Epithelial cell of prostate (primary cell): ENCODE measurements at regions not wholly inside any gene's neighbourhood (a gene's known extent, or its start where the extent isn't known, plus 50 kb on each side); places are given as distances from the start of the nearest gene placed in this dataset.
A peak's percentile ranks its signal among the peaks of the same experiment; 100 is the strongest.

ENCODE experiments used
- DNase-seq: peaks from one replicate; pipeline ENCODE4 v3.0.0-alpha.2; 2011; ENCODE audit warnings: low read depth, low spot score
- H3K27ac ChIP-seq: fragments of 450-650 bp; 2 replicates; pipeline ENCODE4 v1.5.1; 2017; ENCODE audit warnings: mild to moderate bottlenecking

GRCh38 chr2:7992612-7993602 is 688.9 kb upstream of the ID2 start:
- no peak for DNase-seq
- no peak overlapping the region for H3K27ac ChIP-seq

GRCh38 chr2:7994397-7994951 is 687.4 kb upstream of the ID2 start:
- no peak overlapping the region for H3K27ac ChIP-seq
- no peak for DNase-seq

- H3K27ac ChIP-seq: no peak overlapping the region
- DNase-seq: no peak
Observed at GRCh38 chr2:7997279-7997678, 684.6 kb upstream of the ID2 start.

- peak; percentile 24 for DNase-seq
- no peak overlapping the region for H3K27ac ChIP-seq
Observed at GRCh38 chr2:7999683-8000476, 682.0 kb upstream of the ID2 start.

- no peak overlapping the region for H3K27ac ChIP-seq
- no peak for DNase-seq
Observed at GRCh38 chr2:8000870-8001269, 681.0 kb upstream of the ID2 start.

- H3K27ac ChIP-seq: no peak overlapping the region
- DNase-seq: no peak
Observed at GRCh38 chr2:8002765-8003393, 679.0 kb upstream of the ID2 start.

- peak overlapping the region; percentile 4 for H3K27ac ChIP-seq
- no peak for DNase-seq
Observed at GRCh38 chr2:8003462-8004075, 678.3 kb upstream of the ID2 start.

- peak; percentile 73 for DNase-seq
- H3K27ac ChIP-seq: peak overlapping the region; percentile 4
Observed at GRCh38 chr2:8004250-8004681, 677.6 kb upstream of the ID2 start.

- no peak overlapping the region for H3K27ac ChIP-seq
- DNase-seq: no peak
Observed at GRCh38 chr2:8006181-8006580, 675.7 kb upstream of the ID2 start.

GRCh38 chr2:8006626-8007025 is 675.2 kb upstream of the ID2 start:
- H3K27ac ChIP-seq: no peak overlapping the region
- DNase-seq: no peak

- no peak overlapping the region for H3K27ac ChIP-seq
- no peak for DNase-seq
Observed at GRCh38 chr2:8009010-8009597, 672.8 kb upstream of the ID2 start.

GRCh38 chr2:8015848-8016600 is 665.8 kb upstream of the ID2 start:
- H3K27ac ChIP-seq: no peak overlapping the region
- DNase-seq: no peak

GRCh38 chr2:8016688-8017087 is 665.2 kb upstream of the ID2 start:
- no peak overlapping the region for H3K27ac ChIP-seq
- no peak for DNase-seq

GRCh38 chr2:8018956-8019355 is 662.9 kb upstream of the ID2 start:
- no peak overlapping the region for H3K27ac ChIP-seq
- DNase-seq: no peak

- no peak for DNase-seq
- H3K27ac ChIP-seq: no peak overlapping the region
Observed at GRCh38 chr2:8019934-8020333, 661.9 kb upstream of the ID2 start.

- H3K27ac ChIP-seq: no peak overlapping the region
- DNase-seq: no peak
Observed at GRCh38 chr2:8021921-8022320, 659.9 kb upstream of the ID2 start.

- no peak for DNase-seq
- no peak overlapping the region for H3K27ac ChIP-seq
Observed at GRCh38 chr2:8022908-8023640, 658.8 kb upstream of the ID2 start.

GRCh38 chr2:8024506-8024905 is 657.4 kb upstream of the ID2 start:
- no peak for DNase-seq
- no peak overlapping the region for H3K27ac ChIP-seq
